ENCODE measurements at regions not wholly inside any gene's neighbourhood (a gene's known extent, or its start where the extent isn't known, plus 50 kb on each side); places are given as distances from the start of the nearest gene placed in this dataset.

DNA sequence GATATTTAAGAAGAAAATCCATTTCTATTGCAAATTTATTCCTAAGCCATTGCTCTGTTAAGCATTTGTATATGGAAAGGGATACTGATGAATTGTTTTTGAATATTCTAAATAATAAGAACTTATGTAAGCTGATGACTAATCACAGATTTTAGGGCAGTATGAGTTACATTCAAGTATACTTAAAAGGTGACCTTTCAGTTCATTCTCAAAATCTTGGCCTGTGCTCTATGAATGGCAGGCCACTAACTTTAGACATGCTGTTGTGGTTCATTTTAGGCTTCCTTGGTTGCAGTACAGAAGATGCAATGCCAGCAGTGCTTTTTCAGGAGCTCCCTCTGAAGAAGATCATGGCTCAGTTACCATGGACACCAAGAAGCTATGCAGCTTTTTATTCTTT is 380.4 kb downstream of the CENPW start:
- no peak for DNase-seq
- no peak for TF ChIP-seq POLR2A (IDR thresholded peaks at IDR 0.05)
- TF ChIP-seq, protein P1, sequence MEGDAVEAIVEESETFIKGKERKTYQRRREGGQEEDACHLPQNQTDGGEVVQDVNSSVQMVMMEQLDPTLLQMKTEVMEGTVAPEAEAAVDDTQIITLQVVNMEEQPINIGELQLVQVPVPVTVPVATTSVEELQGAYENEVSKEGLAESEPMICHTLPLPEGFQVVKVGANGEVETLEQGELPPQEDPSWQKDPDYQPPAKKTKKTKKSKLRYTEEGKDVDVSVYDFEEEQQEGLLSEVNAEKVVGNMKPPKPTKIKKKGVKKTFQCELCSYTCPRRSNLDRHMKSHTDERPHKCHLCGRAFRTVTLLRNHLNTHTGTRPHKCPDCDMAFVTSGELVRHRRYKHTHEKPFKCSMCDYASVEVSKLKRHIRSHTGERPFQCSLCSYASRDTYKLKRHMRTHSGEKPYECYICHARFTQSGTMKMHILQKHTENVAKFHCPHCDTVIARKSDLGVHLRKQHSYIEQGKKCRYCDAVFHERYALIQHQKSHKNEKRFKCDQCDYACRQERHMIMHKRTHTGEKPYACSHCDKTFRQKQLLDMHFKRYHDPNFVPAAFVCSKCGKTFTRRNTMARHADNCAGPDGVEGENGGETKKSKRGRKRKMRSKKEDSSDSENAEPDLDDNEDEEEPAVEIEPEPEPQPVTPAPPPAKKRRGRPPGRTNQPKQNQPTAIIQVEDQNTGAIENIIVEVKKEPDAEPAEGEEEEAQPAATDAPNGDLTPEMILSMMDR (IDR thresholded peaks at IDR 0.05) = no peak
- TF ChIP-seq EP300 (IDR thresholded peaks at IDR 0.05) = no peak
- intact Hi-C loops (cut with DNase I) = no loop called here
- Histone ChIP-seq H3K27me3 (no peaks in the 10 kb centered on the region), H3K4me3 (no peak overlapping the region), H3K4me1 (ENCODE audit: insufficient read depth) (no peaks in the 10 kb centered on the region), H3K36me3 (no peaks in the 10 kb centered on the region), H3K27ac (no peak overlapping the region), H3K9me3 (no peaks in the 10 kb centered on the region)

DNA sequence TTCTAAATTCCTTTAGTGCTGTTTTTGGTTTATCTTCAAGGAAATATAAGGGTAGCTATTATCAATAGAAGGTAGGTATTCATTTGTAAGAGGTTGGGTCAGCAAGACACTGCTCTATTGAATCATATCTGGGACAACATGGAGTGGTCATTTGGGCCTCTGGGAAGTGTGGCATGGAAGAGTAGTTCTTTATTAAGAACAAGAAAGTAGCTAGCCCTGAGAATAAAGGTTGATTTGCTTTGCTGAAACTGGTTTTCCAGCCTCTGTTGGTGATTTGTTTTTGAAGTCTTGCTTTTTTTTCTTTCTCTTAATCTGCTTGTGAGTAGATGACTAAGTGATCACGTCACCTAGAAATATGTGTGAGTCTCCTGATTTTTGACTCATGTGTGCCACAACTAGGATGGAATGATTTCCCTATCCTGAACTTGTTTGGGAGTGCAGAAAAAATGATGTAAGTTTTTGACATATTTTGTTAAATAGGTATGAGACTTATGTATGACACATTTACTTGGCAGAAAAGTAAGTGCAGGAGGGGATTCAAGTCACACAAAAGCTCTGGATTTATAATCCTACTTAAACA is 381.8 kb downstream of the CENPW start:
- Histone ChIP-seq H3K27me3 (no peaks in the 10 kb centered on the region), H3K9me3 (no peaks in the 10 kb centered on the region), H3K36me3 (no peaks in the 10 kb centered on the region), H3K4me3 (no peak overlapping the region), H3K4me1 (ENCODE audit: insufficient read depth) (no peaks in the 10 kb centered on the region), H3K27ac (no peak overlapping the region)
- WGBS, 3 donors = 60 to 78% (median 67%) methylated on average over 1 of the region's 1 CpG
- intact Hi-C loops (cut with DNase I) = no loop called here
- no peak for DNase-seq
- TF ChIP-seq POLR2A (IDR thresholded peaks at IDR 0.05) (no peak), EP300 (IDR thresholded peaks at IDR 0.05) (no peak)
- TF ChIP-seq, protein P1 (IDR thresholded peaks at IDR 0.05) = no peak

DNA sequence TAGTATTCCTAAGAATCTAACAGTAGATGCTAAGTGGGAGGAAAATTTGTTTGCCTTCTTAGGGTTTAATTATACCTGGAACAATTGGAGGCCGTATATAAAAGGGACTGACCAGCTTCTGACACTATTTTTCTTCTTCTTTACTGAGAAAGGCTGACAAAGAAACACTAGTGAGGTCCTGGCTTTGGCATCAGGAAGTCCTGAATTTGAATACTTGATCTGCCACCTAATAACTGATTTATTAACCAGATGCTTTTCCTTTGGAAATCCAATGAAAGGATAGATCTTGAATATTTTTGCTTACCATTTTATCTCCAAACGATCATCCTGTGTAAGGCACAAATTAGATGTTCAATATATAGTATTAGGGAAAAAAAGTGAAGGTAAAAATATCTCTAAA is 382.5 kb downstream of the CENPW start:
- H3K36me3 ChIP-seq = no peaks in the 10 kb centered on the region
- H3K27ac ChIP-seq = no peak overlapping the region
- TF ChIP-seq EP300 (IDR thresholded peaks at IDR 0.05) (no peak), POLR2A (IDR thresholded peaks at IDR 0.05) (no peak)
- TF ChIP-seq, protein P1 (IDR thresholded peaks at IDR 0.05) = no peak
- intact Hi-C loops (cut with DNase I) = no loop called here
- no peaks in the 10 kb centered on the region for H3K9me3 ChIP-seq
- 76 to 91% (median 81%) methylated on average over 2 of the region's 2 CpGs for WGBS, 3 donors
- no peaks in the 10 kb centered on the region for H3K27me3 ChIP-seq
- no peak for DNase-seq
- no peaks in the 10 kb centered on the region for H3K4me1 ChIP-seq (ENCODE audit: insufficient read depth)
- H3K4me3 ChIP-seq = no peak overlapping the region

DNA sequence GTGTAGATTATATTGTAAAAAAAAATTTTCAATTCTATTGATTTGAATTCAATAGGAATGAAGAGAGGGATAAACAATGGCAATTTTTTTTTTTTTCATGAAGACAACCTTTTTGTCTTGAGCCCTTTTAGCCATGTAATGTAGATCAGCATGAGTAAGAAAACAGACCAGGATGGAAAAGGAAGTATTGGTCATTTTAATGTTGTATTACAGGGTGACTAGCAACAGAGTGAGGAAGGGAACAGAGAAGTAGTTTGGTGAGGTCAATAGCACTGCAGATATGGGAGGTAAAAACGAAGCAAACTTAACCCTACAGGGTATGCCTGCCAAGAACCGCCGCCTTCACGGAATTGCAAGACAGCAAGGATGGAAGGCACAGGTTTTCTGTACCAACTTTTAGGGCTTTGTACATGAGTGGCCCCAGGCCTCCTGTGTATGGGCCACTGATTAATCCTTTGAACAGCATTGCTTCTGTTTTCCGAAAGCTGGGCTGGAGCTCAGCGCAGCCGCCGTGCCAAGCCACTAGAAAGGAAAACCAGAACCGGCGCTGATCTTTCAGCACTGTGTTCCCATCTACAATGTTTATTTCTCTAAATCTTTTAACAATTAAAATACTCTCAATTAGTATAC is 383.7 kb downstream of the CENPW start:
- TF ChIP-seq EP300 (IDR thresholded peaks at IDR 0.05) (no peak), POLR2A (IDR thresholded peaks at IDR 0.05) (no peak)
- TF ChIP-seq, protein P1 (IDR thresholded peaks at IDR 0.05) = no peak
- intact Hi-C loops (cut with DNase I) = no loop called here
- H3K36me3 ChIP-seq = no peaks in the 10 kb centered on the region
- H3K27ac ChIP-seq = no peak overlapping the region
- no peak for DNase-seq
- no peak overlapping the region for H3K4me3 ChIP-seq
- no peaks in the 10 kb centered on the region for H3K4me1 ChIP-seq (ENCODE audit: insufficient read depth)
- H3K27me3 ChIP-seq = no peaks in the 10 kb centered on the region
- 90 to 93% (median 93%) methylated on average over 10 of the region's 10 CpGs for WGBS, 3 donors
- H3K9me3 ChIP-seq = no peaks in the 10 kb centered on the region
